GM19328 (cell line): ENCODE measurements at regions not wholly inside any gene's neighbourhood (a gene's known extent, or its start where the extent isn't known, plus 50 kb on each side); places are given as distances from the start of the nearest gene placed in this dataset.

Experiments used
- ATAC-seq: cut with Tn5 transposase; IDR thresholded peaks from one replicate; pipeline ENCODE4 v1.9.1; 2021; ENCODE audit warnings: mild to moderate bottlenecking, moderate library complexity; ENCODE audit not compliant: unreplicated experiment

- no peak for ATAC-seq
Observed at GRCh38 chr13:65907666-65908525, 1322.2 kb downstream of the PCDH9 start.

- ATAC-seq: no peak
Observed at GRCh38 chr13:65901723-65902122, 1328.4 kb downstream of the PCDH9 start.

- ATAC-seq: no peak
Observed at GRCh38 chr13:65894049-65894448, 1336.1 kb downstream of the PCDH9 start.

- ATAC-seq: no peak
Observed at GRCh38 chr13:65892859-65893258, 1337.3 kb downstream of the PCDH9 start.

- no peak for ATAC-seq
Observed at GRCh38 chr13:65889368-65889767, 1340.8 kb downstream of the PCDH9 start.

- no peak for ATAC-seq
Observed at GRCh38 chr13:65882810-65883209, 1347.3 kb downstream of the PCDH9 start.

- no peak for ATAC-seq
Observed at GRCh38 chr13:65881561-65882155, 1348.5 kb downstream of the PCDH9 start.

GRCh38 chr13:65875031-65875430 lies 1355.1 kb downstream of the PCDH9 start:
- ATAC-seq: no peak

- ATAC-seq: no peak
Observed at GRCh38 chr13:65872448-65872847, 1357.7 kb downstream of the PCDH9 start.

- no peak for ATAC-seq
Observed at GRCh38 chr13:65868884-65869283, 1361.3 kb downstream of the PCDH9 start.

- no peak for ATAC-seq
Observed at GRCh38 chr13:65868099-65868498, 1362.0 kb downstream of the PCDH9 start.

- no peak for ATAC-seq
Observed at GRCh38 chr13:65866138-65866537, 1364.0 kb downstream of the PCDH9 start.

GRCh38 chr13:65865206-65865605 lies 1364.9 kb downstream of the PCDH9 start:
- no peak for ATAC-seq

- ATAC-seq: no peak
Observed at GRCh38 chr13:65864039-65864438, 1366.1 kb downstream of the PCDH9 start.

- no peak for ATAC-seq
Observed at GRCh38 chr13:65860306-65860705, 1369.8 kb downstream of the PCDH9 start.

GRCh38 chr13:65857942-65858565 lies 1372.1 kb downstream of the PCDH9 start:
- ATAC-seq: no peak

- no peak for ATAC-seq
Observed at GRCh38 chr13:65856431-65856830, 1373.7 kb downstream of the PCDH9 start.

- no peak for ATAC-seq
Observed at GRCh38 chr13:65855242-65855805, 1374.8 kb downstream of the PCDH9 start.

GRCh38 chr13:65854431-65854830 lies 1375.7 kb downstream of the PCDH9 start:
- ATAC-seq: no peak

GRCh38 chr13:65844266-65844841 lies 1385.8 kb downstream of the PCDH9 start:
- ATAC-seq: no peak

- no peak for ATAC-seq
Observed at GRCh38 chr13:65843314-65843731, 1386.8 kb downstream of the PCDH9 start.
